Fibroblast of lung (primary cell): ENCODE measurements at regions not wholly inside any gene's neighbourhood (a gene's known extent, or its start where the extent isn't known, plus 50 kb on each side); places are given as distances from the start of the nearest gene placed in this dataset.

ENCODE experiments used
- DNase-seq, 2 donors: peaks; one replicate each; pipeline versions ENCODE4 v3.0.0 to v3.0.0-alpha.2; 2010; ENCODE audit warnings: low read depth in 2 of 2
- H2AFZ ChIP-seq: 2 replicates; pipeline ENCODE4 v1.5.1; 2012; ENCODE audit warnings: low read length, control low read depth, inconsistent platforms
- H3K27ac ChIP-seq: 2 replicates; pipeline ENCODE4 v1.5.1; 2011; ENCODE audit warnings: low read length, control low read depth; ENCODE audit not compliant: insufficient read depth
- H3K27me3 ChIP-seq: 2 replicates; pipeline ENCODE4 v1.5.1; 2011; ENCODE audit warnings: mild to moderate bottlenecking, low read length; ENCODE audit not compliant: control insufficient read depth, insufficient read depth
- H3K36me3 ChIP-seq: 2 replicates; pipeline ENCODE4 v1.5.1; 2011; ENCODE audit warnings: low read length; ENCODE audit not compliant: control insufficient read depth, insufficient read depth
- H3K4me1 ChIP-seq: 2 replicates; pipeline ENCODE4 v1.5.1; 2011; ENCODE audit warnings: low read length; ENCODE audit not compliant: control insufficient read depth, insufficient read depth; ENCODE audit errors: extremely low read depth
- H3K4me2 ChIP-seq: 2 replicates; pipeline ENCODE4 v1.5.1; 2011; ENCODE audit warnings: low read length, control low read depth; ENCODE audit not compliant: insufficient read depth; ENCODE audit errors: extremely low read depth
- H3K4me3 ChIP-seq, 4 experiments: fragments of 200-600 bp in 1 of 4; sonication (generic) in 1 of 4; replicated peaks in 1 of 4; 2 replicates each; pipeline ENCODE4 v1.5.1; 2011 to 2016; ENCODE audit warnings: low read length in 4 of 4, low read depth in 3 of 4, mild to moderate bottlenecking in 3 of 4, control low read depth in 2 of 4, inconsistent platforms in 1 of 4, mixed read lengths in 1 of 4; ENCODE audit not compliant: insufficient read depth in 1 of 4; ENCODE audit errors: control extremely low read depth in 1 of 4
- H3K79me2 ChIP-seq: 2 replicates; pipeline ENCODE4 v1.5.1; 2012; ENCODE audit warnings: mild to moderate bottlenecking, low read length, inconsistent platforms; ENCODE audit not compliant: control insufficient read depth, insufficient read depth
- H3K9ac ChIP-seq: 2 replicates; pipeline ENCODE4 v1.5.1; 2011; ENCODE audit warnings: mild to moderate bottlenecking, low read length, control low read depth; ENCODE audit not compliant: insufficient read depth
- H3K9me3 ChIP-seq: 2 replicates; pipeline ENCODE4 v1.5.1; 2012; ENCODE audit warnings: low read depth, low read length; ENCODE audit not compliant: control insufficient read depth, insufficient read depth
- H4K20me1 ChIP-seq: 2 replicates; pipeline ENCODE4 v1.5.1; 2011; ENCODE audit warnings: low read length; ENCODE audit not compliant: control insufficient read depth, insufficient read depth; ENCODE audit errors: extremely low read depth
- CTCF ChIP-seq, 2 donors: IDR thresholded peaks in 1 of 2; conservative IDR thresholded peaks in 1 of 2; 1 replicate in 1 of 2; 2 replicates in 1 of 2; pipeline ENCODE4 v1.5.1; 2011 to 2012; ENCODE audit warnings: low read length in 2 of 2, control low read depth in 1 of 2, inconsistent platforms in 1 of 2, low read depth in 1 of 2, mild to moderate bottlenecking in 1 of 2
- EZH2 ChIP-seq: IDR thresholded peaks from 2 replicates; pipeline ENCODE4 v1.5.1; 2012; ENCODE audit warnings: low read length, control low read depth, mild to moderate bottlenecking; ENCODE audit errors: missing control alignments

GRCh38 chr12:13538136-13538535, 341.6 kb downstream of the EMP1 start:
- H2AFZ ChIP-seq: no peak overlapping the region
- no peaks in the 10 kb centered on the region for H3K27me3 ChIP-seq
- H3K79me2 ChIP-seq: no peaks in the 10 kb centered on the region
- no peak overlapping the region for H3K4me2 ChIP-seq
- no peak overlapping the region for H3K27ac ChIP-seq
- H3K4me1 ChIP-seq: no peaks in the 10 kb centered on the region
- TF ChIP-seq EZH2: no peak
- TF ChIP-seq CTCF (conservative IDR thresholded peaks at IDR 0.05 in 1 of 2, IDR thresholded peaks at IDR 0.05 in 1 of 2; ENCODE audit: low read depth in 1 of 2, low read length in 2 of 2): no peak
- no peak overlapping the region for H3K4me3 ChIP-seq
- no peak for DNase-seq
- H3K9ac ChIP-seq: no peak overlapping the region
- H3K36me3 ChIP-seq: no peaks in the 10 kb centered on the region
- no peaks in the 10 kb centered on the region for H3K9me3 ChIP-seq
- H4K20me1 ChIP-seq: no peaks in the 10 kb centered on the region

- TF ChIP-seq CTCF (conservative IDR thresholded peaks at IDR 0.05 in 1 of 2, IDR thresholded peaks at IDR 0.05 in 1 of 2; ENCODE audit: low read depth in 1 of 2, low read length in 2 of 2) (no peak), EZH2 (no peak)
- Histone ChIP-seq H3K9ac (no peak overlapping the region), H3K9me3 (no peaks in the 10 kb centered on the region), H3K4me2 (no peak overlapping the region), H4K20me1 (no peaks in the 10 kb centered on the region), H3K27ac (no peak overlapping the region), H3K79me2 (no peaks in the 10 kb centered on the region), H3K27me3 (no peaks in the 10 kb centered on the region), H3K36me3 (no peaks in the 10 kb centered on the region), H3K4me1 (no peaks in the 10 kb centered on the region), H2AFZ (no peak overlapping the region), H3K4me3 (no peak overlapping the region)
- DNase-seq: no peak
These were observed 341.1 kb downstream of the EMP1 start for GRCh38 chr12:13537623-13538022.

GRCh38 chr12:13536219-13536910, 339.8 kb downstream of the EMP1 start:
- Histone ChIP-seq H3K27me3 (no peaks in the 10 kb centered on the region), H3K27ac (no peak overlapping the region), H3K4me2 (no peak overlapping the region), H3K36me3 (no peaks in the 10 kb centered on the region), H3K4me3 (no peak overlapping the region), H3K79me2 (no peaks in the 10 kb centered on the region), H3K9me3 (no peaks in the 10 kb centered on the region), H4K20me1 (no peaks in the 10 kb centered on the region), H3K4me1 (no peaks in the 10 kb centered on the region), H3K9ac (no peak overlapping the region), H2AFZ (no peak overlapping the region)
- TF ChIP-seq EZH2 (no peak), CTCF (conservative IDR thresholded peaks at IDR 0.05 in 1 of 2, IDR thresholded peaks at IDR 0.05 in 1 of 2; ENCODE audit: low read depth in 1 of 2, low read length in 2 of 2) (no peak)
- no peak for DNase-seq
